NB4 (cell line): ENCODE measurements at regions not wholly inside any gene's neighbourhood (a gene's known extent, or its start where the extent isn't known, plus 50 kb on each side); places are given as distances from the start of the nearest gene placed in this dataset.

Source experiments
- CTCF ChIP-seq: IDR thresholded peaks from one replicate; pipeline ENCODE4 v1.5.1; 2012; ENCODE audit warnings: low read depth, low read length
- MAX ChIP-seq: IDR thresholded peaks from 2 replicates; pipeline ENCODE4 v1.6.1; 2011; ENCODE audit warnings: low read depth, low read length

GRCh38 chr9:24652181-24652580, 106.5 kb upstream of the IZUMO3 start:
- TF ChIP-seq CTCF, result no peak
- TF ChIP-seq MAX, result no peak
